Trophoblast cell (in vitro differentiated cells and primary cell): ENCODE measurements at regions not wholly inside any gene's neighbourhood (a gene's known extent, or its start where the extent isn't known, plus 50 kb on each side); places are given as distances from the start of the nearest gene placed in this dataset.

Source experiments
- DNase-seq, 2 donors: peaks; one replicate each; pipeline ENCODE4 v3.0.0-alpha.2; 2016
- H2AFZ ChIP-seq: 2 replicates; pipeline ENCODE4 v1.6.1; 2013; ENCODE audit warnings: low read length, moderate library complexity, mild to moderate bottlenecking; ENCODE audit not compliant: insufficient read depth, poor library complexity
- H2AK5ac ChIP-seq: 2 replicates; pipeline ENCODE4 v1.6.1; 2013; ENCODE audit warnings: mild to moderate bottlenecking, low read length
- H2BK120ac ChIP-seq: 2 replicates; pipeline ENCODE4 v1.6.1; 2013; ENCODE audit warnings: low read length, mild to moderate bottlenecking, moderate library complexity; ENCODE audit not compliant: insufficient read depth, poor library complexity
- H2BK12ac ChIP-seq: 2 replicates; pipeline ENCODE4 v1.6.1; 2013; ENCODE audit warnings: mild to moderate bottlenecking, low read length, moderate library complexity
- H2BK5ac ChIP-seq: 2 replicates; pipeline ENCODE4 v1.6.1; 2013; ENCODE audit warnings: low read length, low read depth, moderate library complexity, mild to moderate bottlenecking; ENCODE audit not compliant: poor library complexity
- H3K14ac ChIP-seq: 2 replicates; pipeline ENCODE4 v1.6.1; 2013; ENCODE audit warnings: mild to moderate bottlenecking, low read length
- H3K18ac ChIP-seq: 2 replicates; pipeline ENCODE4 v1.6.1; 2013; ENCODE audit warnings: mild to moderate bottlenecking, low read length
- H3K23ac ChIP-seq: 2 replicates; pipeline ENCODE4 v1.6.1; 2013; ENCODE audit warnings: low read length
- H3K27ac ChIP-seq: 2 replicates; pipeline ENCODE4 v1.5.1; 2013; ENCODE audit warnings: low read depth, mild to moderate bottlenecking, inconsistent platforms, low read length, moderate library complexity
- H3K27me3 ChIP-seq: 2 replicates; pipeline ENCODE4 v1.6.1; 2013; ENCODE audit warnings: inconsistent platforms, mild to moderate bottlenecking, low read length, moderate library complexity; ENCODE audit not compliant: insufficient read depth
- H3K36me3 ChIP-seq, 2 experiments: 1 replicate in 1 of 2; 2 replicates in 1 of 2; pipeline ENCODE4 v1.6.1; 2013; ENCODE audit warnings: low read length in 2 of 2, mild to moderate bottlenecking in 2 of 2, moderate library complexity in 1 of 2; ENCODE audit not compliant: insufficient read depth in 2 of 2, control insufficient read depth in 1 of 2
- H3K4ac ChIP-seq: 2 replicates; pipeline ENCODE4 v1.6.1; 2013; ENCODE audit warnings: low read depth, mild to moderate bottlenecking, low read length, moderate library complexity
- H3K4me1 ChIP-seq, 2 experiments: 1 replicate in 1 of 2; 2 replicates in 1 of 2; pipeline ENCODE4 v1.6.1; 2013; ENCODE audit warnings: low read length in 2 of 2, mild to moderate bottlenecking in 2 of 2, moderate library complexity in 1 of 2; ENCODE audit not compliant: insufficient read depth in 2 of 2, control insufficient read depth in 1 of 2
- H3K4me2 ChIP-seq: 2 replicates; pipeline ENCODE4 v1.6.1; 2013; ENCODE audit warnings: inconsistent platforms, mild to moderate bottlenecking, low read length, moderate library complexity
- H3K4me3 ChIP-seq: 2 replicates; pipeline ENCODE4 v1.5.1; 2013; ENCODE audit warnings: mild to moderate bottlenecking, low read depth, low read length, inconsistent platforms
- H3K79me1 ChIP-seq: one replicate; pipeline ENCODE4 v1.6.1; 2013; ENCODE audit warnings: low read length
- H3K79me2 ChIP-seq: 2 replicates; pipeline ENCODE4 v1.6.1; 2013; ENCODE audit warnings: low read length, mild to moderate bottlenecking; ENCODE audit not compliant: control insufficient read depth, insufficient read depth, poor library complexity
- H3K9ac ChIP-seq: 2 replicates; pipeline ENCODE4 v1.6.1; 2013; ENCODE audit warnings: mild to moderate bottlenecking, low read length
- H3K9me3 ChIP-seq: 2 replicates; pipeline ENCODE4 v1.6.1; 2013; ENCODE audit warnings: low read depth, mild to moderate bottlenecking, control low read depth, inconsistent platforms, low read length; ENCODE audit not compliant: insufficient read depth
- H4K12ac ChIP-seq: 2 replicates; pipeline ENCODE4 v1.6.1; 2013; ENCODE audit warnings: low read depth, mild to moderate bottlenecking, low read length, moderate library complexity
- H4K8ac ChIP-seq: 2 replicates; pipeline ENCODE4 v1.6.1; 2013; ENCODE audit warnings: low read depth, mild to moderate bottlenecking, low read length, moderate library complexity
- H4K91ac ChIP-seq: one replicate; pipeline ENCODE4 v1.6.1; 2013; ENCODE audit warnings: low read depth, mild to moderate bottlenecking, low read length, moderate library complexity
- WGBS: extraction: QIAGEN DNeasy Blood & Tissue Kit; methylation state at CpG from one replicate; pipeline ENCODE4 v1.1.7; 2013; ENCODE audit warnings: missing lambda C conversion rate; ENCODE audit not compliant: insufficient read length, insufficient coverage; ENCODE audit errors: extremely low coverage; 5-methylcytosine and 5-hydroxymethylcytosine counted together

GRCh38 chr6:146914489-146915483 is 289.4 kb upstream of the STXBP5 start:
- Histone ChIP-seq H3K14ac (peak overlapping the region; percentile 88), H3K9me3 (no peaks in the 10 kb centered on the region), H2AK5ac (peak overlapping the region; percentile 28), H3K36me3 (no peaks in the 10 kb centered on the region), H2AFZ (no peak overlapping the region), H2BK5ac (peak overlapping the region; percentile 99), H3K4me2 (peak overlapping the region; percentile 52), H3K23ac (no peak overlapping the region), H4K12ac (peak overlapping the region; percentile 39), H3K4me1 (peaks cover 13 to 17% of the 10 kb centered on the region in 2 experiments), H3K9ac (no peak overlapping the region), H2BK12ac (peak overlapping the region; percentile 99), H3K4me3 (no peak overlapping the region), H3K27me3 (no peaks in the 10 kb centered on the region), H2BK120ac (peak overlapping the region; percentile 98), H3K4ac (peak overlapping the region; percentile 24), H3K18ac (peak overlapping the region; percentile 58), H3K79me2 (peaks cover 2% of the 10 kb centered on the region), H4K8ac (peak overlapping the region; percentile 75), H3K79me1 (peaks cover 22% of the 10 kb centered on the region), H3K27ac (peak overlapping the region; percentile 99), H4K91ac (peak overlapping the region; percentile 97)
- no CpG with 5 or more reads among the region's 8 CpGs for WGBS
- DNase-seq, result peak; percentile 62 to 85

- H3K18ac ChIP-seq, result no peak overlapping the region
- peaks cover 2% of the 10 kb centered on the region for H3K79me2 ChIP-seq
- no peak overlapping the region for H3K4me2 ChIP-seq
- H4K8ac ChIP-seq, result peak overlapping the region; percentile 57
- H3K27ac ChIP-seq, result peak overlapping the region; percentile 39
- no peak overlapping the region for H3K14ac ChIP-seq
- no peak overlapping the region for H3K9ac ChIP-seq
- no peak overlapping the region for H2AFZ ChIP-seq
- peak overlapping the region; percentile 28 for H2BK5ac ChIP-seq
- no peak overlapping the region for H4K12ac ChIP-seq
- peak overlapping the region; percentile 52 for H4K91ac ChIP-seq
- H3K23ac ChIP-seq, result no peak overlapping the region
- H2AK5ac ChIP-seq, result no peak overlapping the region
- peak overlapping the region; percentile 20 for H2BK12ac ChIP-seq
- no peaks in the 10 kb centered on the region for H3K36me3 ChIP-seq
- peaks cover 22% of the 10 kb centered on the region for H3K79me1 ChIP-seq
- H3K4me1 ChIP-seq, result peaks cover 13 to 17% of the 10 kb centered on the region in 2 experiments
- peak in 1 of 2 donors; percentile 37 for DNase-seq
- H3K9me3 ChIP-seq, result no peaks in the 10 kb centered on the region
- no peaks in the 10 kb centered on the region for H3K27me3 ChIP-seq
- peak overlapping the region; percentile 28 for H2BK120ac ChIP-seq
- H3K4ac ChIP-seq, result no peak overlapping the region
- H3K4me3 ChIP-seq, result no peak overlapping the region
These were observed 288.5 kb upstream of the STXBP5 start for GRCh38 chr6:146915671-146916127.

GRCh38 chr6:146916435-146917025 is 287.7 kb upstream of the STXBP5 start:
- peaks cover 13 to 17% of the 10 kb centered on the region in 2 experiments for H3K4me1 ChIP-seq
- H3K9ac ChIP-seq, result no peak overlapping the region
- no peak overlapping the region for H4K8ac ChIP-seq
- H3K23ac ChIP-seq, result no peak overlapping the region
- H2BK120ac ChIP-seq, result peak overlapping the region; percentile 87
- H3K18ac ChIP-seq, result no peak overlapping the region
- no peak overlapping the region for H4K12ac ChIP-seq
- H3K36me3 ChIP-seq, result no peaks in the 10 kb centered on the region
- no peak overlapping the region for H3K4me3 ChIP-seq
- no peak overlapping the region for H3K4ac ChIP-seq
- H2AFZ ChIP-seq, result no peak overlapping the region
- H4K91ac ChIP-seq, result no peak overlapping the region
- no peak overlapping the region for H2BK5ac ChIP-seq
- H3K9me3 ChIP-seq, result no peaks in the 10 kb centered on the region
- peak overlapping the region; percentile 91 for H2BK12ac ChIP-seq
- peak overlapping the region; percentile 28 for H2AK5ac ChIP-seq
- H3K14ac ChIP-seq, result no peak overlapping the region
- H3K27me3 ChIP-seq, result no peaks in the 10 kb centered on the region
- no peak for DNase-seq
- no peak overlapping the region for H3K4me2 ChIP-seq
- H3K79me2 ChIP-seq, result peaks cover 2% of the 10 kb centered on the region
- H3K27ac ChIP-seq, result no peak overlapping the region
- WGBS, result 100% methylated on average over 1 of the region's 3 CpGs
- H3K79me1 ChIP-seq, result peaks cover 22% of the 10 kb centered on the region

- H3K23ac ChIP-seq, result no peak overlapping the region
- H3K79me1 ChIP-seq, result peaks cover 20% of the 10 kb centered on the region
- H2BK12ac ChIP-seq, result no peak overlapping the region
- H2BK5ac ChIP-seq, result no peak overlapping the region
- no peak for DNase-seq
- H4K8ac ChIP-seq, result no peak overlapping the region
- no peak overlapping the region for H3K4me3 ChIP-seq
- no peaks in the 10 kb centered on the region for H3K9me3 ChIP-seq
- H3K36me3 ChIP-seq, result no peaks in the 10 kb centered on the region
- no peak overlapping the region for H3K14ac ChIP-seq
- no peak overlapping the region for H4K91ac ChIP-seq
- H2AFZ ChIP-seq, result no peak overlapping the region
- no peak overlapping the region for H3K18ac ChIP-seq
- H2AK5ac ChIP-seq, result no peak overlapping the region
- H3K79me2 ChIP-seq, result peaks cover 2% of the 10 kb centered on the region
- H3K27ac ChIP-seq, result no peak overlapping the region
- no peaks in the 10 kb centered on the region for H3K27me3 ChIP-seq
- H3K4me1 ChIP-seq, result peaks cover 13 to 17% of the 10 kb centered on the region in 2 experiments
- no peak overlapping the region for H4K12ac ChIP-seq
- no peak overlapping the region for H3K4me2 ChIP-seq
- H3K4ac ChIP-seq, result no peak overlapping the region
- H2BK120ac ChIP-seq, result no peak overlapping the region
- no CpG with 5 or more reads among the region's 5 CpGs for WGBS
- no peak overlapping the region for H3K9ac ChIP-seq
These were observed 287.0 kb upstream of the STXBP5 start for GRCh38 chr6:146917182-146917581.
